Inflammatory macrophage (primary cell): ENCODE measurements at regions not wholly inside any gene's neighbourhood (a gene's known extent, or its start where the extent isn't known, plus 50 kb on each side); places are given as distances from the start of the nearest gene placed in this dataset.

ENCODE experiments used
- DNase-seq, 2 donors: peaks; one replicate each; pipeline ENCODE4 v3.0.0-alpha.2; 2020 to 2022

GRCh38 chr12:113684053-113684907 is 212.6 kb upstream of the LHX5 start:
- DNase-seq = no peak

- DNase-seq = no peak
Measured at GRCh38 chr12:113683574-113683973, 211.9 kb upstream of the LHX5 start.

GRCh38 chr12:113680868-113681267 is 209.2 kb upstream of the LHX5 start:
- DNase-seq = no peak

GRCh38 chr12:113678223-113679119 is 206.8 kb upstream of the LHX5 start:
- DNase-seq = no peak

- DNase-seq = no peak
Measured at GRCh38 chr12:113676547-113676946, 204.9 kb upstream of the LHX5 start.

GRCh38 chr12:113676117-113676516 is 204.4 kb upstream of the LHX5 start:
- no peak for DNase-seq

GRCh38 chr12:113674996-113675395 is 203.3 kb upstream of the LHX5 start:
- DNase-seq = no peak

- DNase-seq = no peak
Measured at GRCh38 chr12:113674302-113674701, 202.6 kb upstream of the LHX5 start.

- DNase-seq = no peak
Measured at GRCh38 chr12:113673458-113674238, 202.0 kb upstream of the LHX5 start.

- DNase-seq = no peak
Measured at GRCh38 chr12:113670742-113671141, 199.1 kb upstream of the LHX5 start.

GRCh38 chr12:113667676-113668356 is 196.1 kb upstream of the LHX5 start:
- DNase-seq = no peak

GRCh38 chr12:113667095-113667494 is 195.4 kb upstream of the LHX5 start:
- DNase-seq = no peak

- DNase-seq = no peak
Measured at GRCh38 chr12:113666223-113666622, 194.6 kb upstream of the LHX5 start.

GRCh38 chr12:113665457-113665856 is 193.8 kb upstream of the LHX5 start:
- no peak for DNase-seq

- DNase-seq = no peak
Measured at GRCh38 chr12:113664224-113664681, 192.6 kb upstream of the LHX5 start.

- no peak for DNase-seq
Measured at GRCh38 chr12:113663396-113663795, 191.7 kb upstream of the LHX5 start.

GRCh38 chr12:113660936-113661335 is 189.3 kb upstream of the LHX5 start:
- no peak for DNase-seq

GRCh38 chr12:113659416-113659815 is 187.7 kb upstream of the LHX5 start:
- DNase-seq = no peak

- no peak for DNase-seq
Measured at GRCh38 chr12:113659015-113659414, 187.3 kb upstream of the LHX5 start.

- DNase-seq = peak in 1 of 2 donors; percentile 14
Measured at GRCh38 chr12:113658006-113658655, 186.5 kb upstream of the LHX5 start.

- DNase-seq = no peak
Measured at GRCh38 chr12:113655919-113656318, 184.2 kb upstream of the LHX5 start.

GRCh38 chr12:113655479-113655878 is 183.8 kb upstream of the LHX5 start:
- DNase-seq = no peak
